OCI-LY7 (cell line): ENCODE measurements at regions not wholly inside any gene's neighbourhood (a gene's known extent, or its start where the extent isn't known, plus 50 kb on each side); places are given as distances from the start of the nearest gene placed in this dataset.

ENCODE experiments used
- BruUV-seq: library from RNA; stranded (reverse); fragments of 400-500 nt; replicated peaks from 2 replicates; lab custom pipeline; 2021; lab: Mats Ljungman, UMichigan
- CTCF ChIA-PET: fragments of 300-600 bp; sonication (Branson Sonifier 250); formaldehyde crosslinking; loops from one replicate; lab custom pipeline; 2022; ENCODE audit warnings: antibody characterized with exemption; ENCODE audit not compliant: unreplicated experiment; lab: Charles Lee
- POLR2A ChIA-PET: fragments of 300-600 bp; sonication (Branson Sonifier 250); formaldehyde crosslinking; loops from one replicate; lab custom pipeline; 2022; ENCODE audit warnings: antibody characterized with exemption; lab: Charles Lee
- DNase-seq: peaks from one replicate; pipeline ENCODE4 v3.0.0-alpha.2; 2015; ENCODE audit warnings: low spot score
- H2AFZ ChIP-seq: fragments of 200-600 bp; sonication (generic), shearing (Covaris generic); 2 replicates; pipeline ENCODE4 v1.6.1; 2014; ENCODE audit warnings: mild to moderate bottlenecking, antibody characterized with exemption, low read length, moderate library complexity
- H3K27ac ChIP-seq: fragments of 200-600 bp; sonication (generic); 2 replicates; pipeline ENCODE4 v1.5.1; 2014; ENCODE audit warnings: mixed run types, low read depth, mild to moderate bottlenecking, moderate library complexity, low read length, inconsistent platforms; ENCODE audit not compliant: poor library complexity, severe bottlenecking
- H3K36me3 ChIP-seq: fragments of 200-600 bp; sonication (generic); 2 replicates; pipeline ENCODE4 v1.6.1; 2014; ENCODE audit warnings: mild to moderate bottlenecking, antibody characterized with exemption, low read length, moderate library complexity, mixed read lengths; ENCODE audit not compliant: insufficient read depth
- H3K4me1 ChIP-seq: fragments of 200-600 bp; sonication (generic); 2 replicates; pipeline ENCODE4 v1.5.1; 2014; ENCODE audit warnings: mild to moderate bottlenecking, low read length; ENCODE audit not compliant: insufficient read depth, poor library complexity, severe bottlenecking
- H3K4me2 ChIP-seq: fragments of 200-600 bp; sonication (generic); 2 replicates; pipeline ENCODE4 v1.6.1; 2014; ENCODE audit warnings: mild to moderate bottlenecking, low read length
- H3K4me3 ChIP-seq: fragments of 200-600 bp; sonication (generic); 2 replicates; pipeline ENCODE4 v1.5.1; 2014; ENCODE audit warnings: mild to moderate bottlenecking, low read depth, low read length; ENCODE audit not compliant: poor library complexity, severe bottlenecking
- H3K79me2 ChIP-seq: fragments of 200-600 bp; sonication (generic); 2 replicates; pipeline ENCODE4 v1.6.1; 2016; ENCODE audit warnings: low read depth, mild to moderate bottlenecking, low read length, moderate library complexity, mixed read lengths; ENCODE audit not compliant: insufficient read depth
- H3K9me2 ChIP-seq: fragments of 200-600 bp; sonication (generic); 2 replicates; pipeline ENCODE4 v1.6.1; 2016; ENCODE audit warnings: mild to moderate bottlenecking, low read length, mixed read lengths; ENCODE audit not compliant: insufficient read depth
- H3K9me3 ChIP-seq: fragments of 200-600 bp; sonication (generic); 2 replicates; pipeline ENCODE4 v1.6.1; 2014; ENCODE audit warnings: mild to moderate bottlenecking, mixed run types, low read length, mixed read lengths
- H4K20me1 ChIP-seq: fragments of 200-600 bp; sonication (generic); 2 replicates; pipeline ENCODE4 v1.6.1; 2014; ENCODE audit warnings: mild to moderate bottlenecking, antibody characterized with exemption, low read length, moderate library complexity, mixed read lengths; ENCODE audit not compliant: insufficient read depth
- CTCF ChIP-seq: fragments of 200-600 bp; sonication (generic); conservative IDR thresholded peaks from 2 replicates; pipeline ENCODE4 v1.5.1; 2014; ENCODE audit warnings: mild to moderate bottlenecking, antibody characterized with exemption, low read length, moderate library complexity, mixed read lengths
- EZH2phosphoT487 ChIP-seq: fragments of 200-600 bp; sonication (generic); IDR thresholded peaks from 2 replicates; pipeline ENCODE4 v1.6.1; 2018; ENCODE audit warnings: low read depth, borderline replicate concordance, mild to moderate bottlenecking, mixed run types, antibody characterized with exemption, low read length, moderate library complexity, mixed read lengths
- intact Hi-C: fragments of 100-400 bp; cut with micrococcal nuclease; formaldehyde crosslinking; loops from one replicate; pipeline ENCODE4 v1.10.0; 2022; ENCODE audit not compliant: unreplicated experiment

GRCh38 chr14:76921088-76921399 is 94.8 kb downstream of the LRRC74A start:
- Histone ChIP-seq H3K4me1 (peaks cover 6% of the 10 kb centered on the region), H3K4me2 (no peak overlapping the region), H3K79me2 (no peaks in the 10 kb centered on the region), H3K4me3 (no peak overlapping the region), H4K20me1 (no peaks in the 10 kb centered on the region), H3K36me3 (no peaks in the 10 kb centered on the region), H3K9me2 (no peaks in the 10 kb centered on the region), H2AFZ (no peak overlapping the region), H3K27ac (no peak overlapping the region), H3K9me3 (no peaks in the 10 kb centered on the region)
- intact Hi-C loops: no loop called here
- TF ChIP-seq CTCF (no peak), EZH2phosphoT487 (no peak)
- ChIA-PET POLR2A (no interaction called here), CTCF (no interaction called here)
- no peak for DNase-seq
- no TSS peak for BruUV-seq

GRCh38 chr14:76920331-76921087 is 94.3 kb downstream of the LRRC74A start:
- H3K27ac ChIP-seq: no peak overlapping the region
- TF ChIP-seq CTCF (no peak), EZH2phosphoT487 (no peak)
- POLR2A ChIA-PET: interaction anchor here (0.8 kb wide), 1 partner anchor 16 kb away, joined by 6 read pairs; no protein-coding TSS in a partner anchor
- H2AFZ ChIP-seq: no peak overlapping the region
- H3K9me3 ChIP-seq: no peaks in the 10 kb centered on the region
- CTCF ChIA-PET: interaction anchor here (1.0 kb wide), 1 partner anchor 19 kb away, joined by 3 read pairs; no protein-coding TSS in a partner anchor
- H3K4me1 ChIP-seq: peaks cover 6% of the 10 kb centered on the region
- DNase-seq: no peak
- no peak overlapping the region for H3K4me2 ChIP-seq
- H3K9me2 ChIP-seq: no peaks in the 10 kb centered on the region
- H3K79me2 ChIP-seq: no peaks in the 10 kb centered on the region
- H4K20me1 ChIP-seq: no peaks in the 10 kb centered on the region
- no peak overlapping the region for H3K4me3 ChIP-seq
- H3K36me3 ChIP-seq: no peaks in the 10 kb centered on the region
- intact Hi-C loops: no loop called here
- no TSS peak for BruUV-seq
